ENCODE measurements at regions not wholly inside any gene's neighbourhood (a gene's known extent, or its start where the extent isn't known, plus 50 kb on each side); places are given as distances from the start of the nearest gene placed in this dataset.

DNA sequence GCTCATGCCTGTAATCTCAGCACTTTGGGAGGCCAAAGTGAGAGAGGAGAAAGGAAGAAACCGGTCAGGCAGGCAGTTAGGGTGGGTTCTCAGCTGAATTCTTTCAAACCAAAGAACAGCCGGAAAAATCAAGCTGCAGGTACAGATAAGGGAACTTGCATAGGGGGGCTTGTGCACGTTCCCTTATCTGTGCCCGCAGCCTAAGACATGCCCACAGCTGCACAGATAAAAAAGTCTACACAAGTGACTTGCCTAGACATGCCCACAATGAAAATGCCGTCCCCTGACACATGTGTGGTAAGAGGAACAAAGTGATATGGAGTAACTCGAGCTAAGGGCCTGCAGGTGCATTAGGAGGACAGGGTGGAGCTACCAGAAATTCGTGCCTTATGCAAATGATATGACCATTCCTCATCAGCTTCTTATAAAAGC lies 175.8 kb upstream of the SALL4 start:
- no peak overlapping the region for H3K27ac ChIP-seq
- no peak for DNase-seq (ENCODE audit: low spot score in 2 of 2)
- H3K36me3 ChIP-seq, result no peaks in the 10 kb centered on the region
- no peaks in the 10 kb centered on the region for H3K4me1 ChIP-seq
- peaks cover 0 to 16% (median 1%) of the 10 kb centered on the region in 4 donors for H3K9me3 ChIP-seq
- H3K27me3 ChIP-seq, result no peaks in the 10 kb centered on the region
- TF ChIP-seq POLR2A (IDR thresholded peaks at IDR 0.05) (no peak), EP300 (IDR thresholded peaks at IDR 0.05) (no peak)
- TF ChIP-seq, protein P1, sequence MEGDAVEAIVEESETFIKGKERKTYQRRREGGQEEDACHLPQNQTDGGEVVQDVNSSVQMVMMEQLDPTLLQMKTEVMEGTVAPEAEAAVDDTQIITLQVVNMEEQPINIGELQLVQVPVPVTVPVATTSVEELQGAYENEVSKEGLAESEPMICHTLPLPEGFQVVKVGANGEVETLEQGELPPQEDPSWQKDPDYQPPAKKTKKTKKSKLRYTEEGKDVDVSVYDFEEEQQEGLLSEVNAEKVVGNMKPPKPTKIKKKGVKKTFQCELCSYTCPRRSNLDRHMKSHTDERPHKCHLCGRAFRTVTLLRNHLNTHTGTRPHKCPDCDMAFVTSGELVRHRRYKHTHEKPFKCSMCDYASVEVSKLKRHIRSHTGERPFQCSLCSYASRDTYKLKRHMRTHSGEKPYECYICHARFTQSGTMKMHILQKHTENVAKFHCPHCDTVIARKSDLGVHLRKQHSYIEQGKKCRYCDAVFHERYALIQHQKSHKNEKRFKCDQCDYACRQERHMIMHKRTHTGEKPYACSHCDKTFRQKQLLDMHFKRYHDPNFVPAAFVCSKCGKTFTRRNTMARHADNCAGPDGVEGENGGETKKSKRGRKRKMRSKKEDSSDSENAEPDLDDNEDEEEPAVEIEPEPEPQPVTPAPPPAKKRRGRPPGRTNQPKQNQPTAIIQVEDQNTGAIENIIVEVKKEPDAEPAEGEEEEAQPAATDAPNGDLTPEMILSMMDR (IDR thresholded peaks at IDR 0.05), result no peak
- 82 to 92% methylated on average over 7 of the region's 7 CpGs for WGBS, 2 donors
- H3K4me3 ChIP-seq, result no peak overlapping the region

DNA sequence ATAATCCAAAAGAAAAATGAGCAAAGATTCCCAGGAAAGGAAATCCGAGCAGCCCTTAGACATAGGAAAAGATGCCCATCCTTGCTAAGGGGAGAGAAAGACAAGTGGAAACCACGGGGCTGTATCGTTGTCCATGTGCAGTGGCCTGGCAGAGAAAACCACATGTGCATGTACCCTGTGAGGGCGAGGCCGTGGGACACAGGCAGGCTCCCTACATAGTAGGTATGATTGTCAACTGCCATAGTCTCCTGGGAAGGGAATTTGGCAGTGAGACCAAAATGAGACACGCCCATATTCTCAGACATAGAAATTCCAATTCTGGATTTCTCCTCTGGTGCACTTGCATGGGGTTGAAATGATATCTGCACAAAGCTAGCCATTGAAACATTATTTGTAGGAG lies 169.7 kb upstream of the SALL4 start:
- DNase-seq (ENCODE audit: low spot score in 2 of 2), result no peak
- Histone ChIP-seq H3K4me1 (no peaks in the 10 kb centered on the region), H3K27me3 (no peaks in the 10 kb centered on the region), H3K27ac (no peak overlapping the region), H3K9me3 (peaks cover 0 to 3% (median 0%) of the 10 kb centered on the region in 4 donors), H3K4me3 (no peak overlapping the region), H3K36me3 (no peaks in the 10 kb centered on the region)
- TF ChIP-seq EP300 (IDR thresholded peaks at IDR 0.05) (no peak), POLR2A (IDR thresholded peaks at IDR 0.05) (no peak)
- TF ChIP-seq, protein P1 (IDR thresholded peaks at IDR 0.05), result no peak
- WGBS, 2 donors, result 73 to 80% methylated on average over 6 of the region's 6 CpGs

DNA sequence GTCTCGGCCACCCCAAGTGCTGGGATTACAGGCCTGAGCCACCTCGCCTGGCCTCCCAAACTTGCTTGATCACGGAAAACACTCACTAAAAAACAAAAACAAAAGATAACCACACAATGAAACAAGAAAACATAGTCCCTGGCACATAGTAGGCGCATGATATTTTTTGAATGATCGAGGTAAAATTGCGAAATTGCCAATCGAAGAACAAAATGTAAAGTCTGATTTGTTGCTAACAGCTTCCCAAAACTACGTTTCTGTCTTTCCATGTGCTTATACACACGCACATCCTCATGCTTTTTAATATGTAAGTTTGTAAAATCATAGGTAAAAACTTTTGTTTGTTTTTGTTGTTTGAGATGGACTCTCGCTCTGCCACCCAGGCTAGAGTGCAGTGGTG lies 168.5 kb upstream of the SALL4 start:
- DNase-seq (ENCODE audit: low spot score in 2 of 2), result no peak
- TF ChIP-seq POLR2A (IDR thresholded peaks at IDR 0.05), result no peak
- TF ChIP-seq EP300 (IDR thresholded peaks at IDR 0.05), result no peak
- TF ChIP-seq, protein P1 (IDR thresholded peaks at IDR 0.05), result no peak
- Histone ChIP-seq H3K9me3 (no peaks in the 10 kb centered on the region), H3K4me3 (no peak overlapping the region), H3K27ac (no peak overlapping the region), H3K27me3 (no peaks in the 10 kb centered on the region), H3K36me3 (no peaks in the 10 kb centered on the region), H3K4me1 (no peaks in the 10 kb centered on the region)
- WGBS, 2 donors, result 94 to 97% methylated on average over 10 of the region's 10 CpGs

DNA sequence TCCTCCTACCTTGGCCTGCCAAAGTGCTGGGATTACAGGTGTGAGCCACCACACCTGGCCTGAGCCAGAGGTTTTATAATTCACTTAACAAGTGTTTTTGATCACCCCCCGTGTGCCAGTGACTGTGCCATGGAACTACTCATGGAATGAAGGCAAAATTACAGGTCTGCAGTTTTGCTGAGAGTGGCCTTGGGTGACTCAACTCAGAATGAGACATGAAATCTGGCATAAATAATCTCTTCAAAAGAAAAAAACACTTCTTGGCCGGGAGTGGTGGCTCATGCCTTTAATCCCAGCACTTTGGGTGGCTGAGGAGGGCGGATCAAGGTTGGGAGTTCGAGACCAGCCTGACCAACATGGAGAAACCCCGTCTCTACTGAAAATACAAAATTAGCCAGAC lies 166.9 kb upstream of the SALL4 start:
- WGBS, 2 donors, result 85 to 89% methylated on average over 5 of the region's 5 CpGs

DNA sequence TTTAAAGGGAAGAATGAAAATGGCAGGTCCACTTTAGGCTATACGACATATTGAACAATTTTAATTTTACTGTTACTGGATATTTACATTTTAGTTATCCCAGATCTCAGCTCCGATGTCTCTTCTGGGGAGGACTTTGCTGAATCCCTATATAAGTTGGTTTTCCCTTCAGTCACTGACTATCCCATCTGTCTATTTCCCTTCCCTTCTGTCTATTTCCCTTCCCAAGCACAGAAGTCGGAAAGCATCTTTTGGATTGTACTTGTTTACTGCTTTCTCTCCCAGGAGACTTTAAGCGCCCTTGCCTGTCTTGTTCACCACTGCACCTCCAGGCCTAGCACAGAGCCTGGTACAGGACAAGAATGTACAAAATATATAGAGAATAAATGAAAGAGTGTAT lies 165.8 kb upstream of the SALL4 start:
- H3K4me1 ChIP-seq, result no peaks in the 10 kb centered on the region
- WGBS, 2 donors, result 88 to 90% methylated on average over 4 of the region's 4 CpGs
- H3K36me3 ChIP-seq, result no peaks in the 10 kb centered on the region
- no peak for DNase-seq (ENCODE audit: low spot score in 2 of 2)
- H3K27me3 ChIP-seq, result no peaks in the 10 kb centered on the region
- H3K9me3 ChIP-seq, result no peaks in the 10 kb centered on the region
- TF ChIP-seq POLR2A (IDR thresholded peaks at IDR 0.05) (no peak), EP300 (IDR thresholded peaks at IDR 0.05) (no peak)
- TF ChIP-seq, protein P1 (IDR thresholded peaks at IDR 0.05), result no peak
- H3K27ac ChIP-seq, result no peak overlapping the region
- H3K4me3 ChIP-seq, result no peak overlapping the region

More for the DNA sequence above, 166.9 kb upstream of the SALL4 start:
- Histone ChIP-seq H3K36me3 (no peaks in the 10 kb centered on the region), H3K9me3 (no peaks in the 10 kb centered on the region), H3K27ac (no peak overlapping the region), H3K27me3 (no peaks in the 10 kb centered on the region), H3K4me1 (no peaks in the 10 kb centered on the region), H3K4me3 (no peak overlapping the region)
- TF ChIP-seq EP300 (IDR thresholded peaks at IDR 0.05) (no peak), POLR2A (IDR thresholded peaks at IDR 0.05) (no peak)
- TF ChIP-seq, protein P1 (IDR thresholded peaks at IDR 0.05), result no peak
- no peak for DNase-seq (ENCODE audit: low spot score in 2 of 2)

Measured in tibial nerve (tissue), 4 donors.